HepG2 (cell line): ENCODE measurements at regions not wholly inside any gene's neighbourhood (a gene's known extent, or its start where the extent isn't known, plus 50 kb on each side); places are given as distances from the start of the nearest gene placed in this dataset.
A peak's percentile ranks its signal among the peaks of the same experiment; 100 is the strongest.

Experiments used
- CEBPG ChIP-seq: IDR thresholded peaks from 2 replicates; pipeline ENCODE4 v1.6.1; 2016
- CENPBD1 ChIP-seq: sonication (generic); formaldehyde crosslinking; IDR thresholded peaks from 2 replicates; pipeline ENCODE4 v1.8.0; 2022; ENCODE audit warnings: missing genetic modification reagents, low read depth, mild to moderate bottlenecking, borderline replicate concordance
- CSRNP1 ChIP-seq: sonication (generic); formaldehyde crosslinking; IDR thresholded peaks from 2 replicates; pipeline ENCODE4 v1.8.1; 2023; ENCODE audit warnings: mild to moderate bottlenecking, missing genetic modification reagents
- EED ChIP-seq: sonication (generic); formaldehyde crosslinking; IDR thresholded peaks from 2 replicates; pipeline ENCODE4 v1.5.0; 2020; ENCODE audit warnings: mild to moderate bottlenecking, missing genetic modification reagents
- EP300 ChIP-seq, 3 experiments: sonication (generic) in 1 of 3; formaldehyde crosslinking in 1 of 3; IDR thresholded peaks; 2 replicates each; pipeline versions ENCODE4 v1.5.1 to v1.6.1; 2011 to 2020; ENCODE audit warnings: low read depth in 2 of 3, low read length in 2 of 3, borderline replicate concordance in 1 of 3, improper control_type of control experiment in 1 of 3, mild to moderate bottlenecking in 1 of 3, missing genetic modification reagents in 1 of 3, moderate library complexity in 1 of 3
- ERF ChIP-seq: IDR thresholded peaks from 2 replicates; pipeline ENCODE4 v1.6.1; 2018; ENCODE audit warnings: missing biosample characterization, missing genetic modification reagents
- ETV5 ChIP-seq: IDR thresholded peaks from 2 replicates; pipeline ENCODE4 v1.6.1; 2018; ENCODE audit warnings: missing biosample characterization, missing genetic modification reagents, inconsistent platforms, borderline replicate concordance
- HDAC1 ChIP-seq: sonication (generic); formaldehyde crosslinking; IDR thresholded peaks from 2 replicates; pipeline ENCODE4 v1.5.1; 2020; ENCODE audit warnings: mild to moderate bottlenecking, missing genetic modification reagents
- HDAC2 ChIP-seq: sonication (generic); formaldehyde crosslinking; IDR thresholded peaks from 2 replicates; pipeline ENCODE4 v1.4.0; 2020; ENCODE audit warnings: missing genetic modification reagents
- KDM5B ChIP-seq: sonication (generic); formaldehyde crosslinking; IDR thresholded peaks from 2 replicates; pipeline ENCODE4 v1.4.0; 2020; ENCODE audit warnings: missing genetic modification reagents, mild to moderate bottlenecking, borderline replicate concordance
- NR2F1 ChIP-seq, 2 experiments: fragments of 450-650 bp in 1 of 2; formaldehyde crosslinking in 1 of 2; IDR thresholded peaks; 2 replicates each; pipeline versions ENCODE4 v1.5.0 to v1.6.1; 2016 to 2020; ENCODE audit warnings: mild to moderate bottlenecking in 1 of 2, missing compliant biosample characterization in 1 of 2, missing genetic modification reagents in 1 of 2, moderate library complexity in 1 of 2
- PAXIP1 ChIP-seq: sonication (generic); formaldehyde crosslinking; conservative IDR thresholded peaks from 2 replicates; pipeline ENCODE4 v1.4.0; 2020; ENCODE audit warnings: mild to moderate bottlenecking, missing genetic modification reagents, moderate library complexity
- SKI ChIP-seq: fragments of 450-650 bp; IDR thresholded peaks from one replicate; pipeline ENCODE4 v1.6.1; 2018; ENCODE audit warnings: mild to moderate bottlenecking; ENCODE audit not compliant: partially characterized antibody
- SKIL ChIP-seq: sonication (generic); formaldehyde crosslinking; IDR thresholded peaks from 2 replicates; pipeline ENCODE4 v1.8.0; 2022; ENCODE audit warnings: missing genetic modification reagents, mild to moderate bottlenecking, moderate library complexity, borderline replicate concordance
- TBL1XR1 ChIP-seq: fragments of 150-350 bp; IDR thresholded peaks from 2 replicates; pipeline ENCODE4 v1.6.1; 2014; ENCODE audit warnings: borderline replicate concordance, low read length; ENCODE audit not compliant: partially characterized antibody
- THRA ChIP-seq: sonication (generic); formaldehyde crosslinking; IDR thresholded peaks from 2 replicates; pipeline ENCODE4 v1.4.0; 2020; ENCODE audit warnings: missing genetic modification reagents, borderline replicate concordance
- XRCC5 ChIP-seq: fragments of 200-400 bp; formaldehyde crosslinking; optimal IDR thresholded peaks from 2 replicates; pipeline ENCODE3; 2017; ENCODE audit warnings: mild to moderate bottlenecking, low read length
- ZNF678 ChIP-seq: sonication (generic); formaldehyde crosslinking; IDR thresholded peaks from 2 replicates; pipeline ENCODE4 v1.4.0; 2020; ENCODE audit warnings: mild to moderate bottlenecking, missing genetic modification reagents

GRCh38 chr2:8581601-8582041 lies 100.2 kb upstream of the ID2 start (continued):
- TF ChIP-seq EED (CRISPR knock-in tag) (no peak), CEBPG (0 out of 2 replicates have a peak, but pooled peaks have one; percentile 28), CENPBD1 (no peak), XRCC5 (peak; percentile 47), CSRNP1 (CRISPR knock-in tag) (0 out of 2 replicates have a peak, but pooled peaks have one; percentile 33), HDAC1 (CRISPR knock-in tag) (peak; percentile 63), ERF (no peak), EP300 (IDR thresholded peaks at IDR 0.05; ENCODE audit: low read depth in 2 of 2, low read length in 2 of 2) (peak in 1 of 2 experiments; percentile 47; a peak in 2 of 4 replicates), EP300 (CRISPR knock-in tag; IDR thresholded peaks at IDR 0.05; ENCODE audit: borderline replicate concordance) (no peak), HDAC2 (peak; percentile 51; the same call in 1 of the 2 replicates), SKIL (CRISPR knock-in tag) (peak; percentile 86), ETV5 (CRISPR knock-in tag) (peak; percentile 44; the same call in 1 of the 2 replicates), ZNF678 (CRISPR knock-in tag) (no peak), SKI (peak; percentile 84), PAXIP1 (CRISPR knock-in tag) (peak; percentile 49), NR2F1 (CRISPR knock-in tag; IDR thresholded peaks at IDR 0.05) (0 out of 4 replicates have a peak, but pooled peaks of 1 of the 2 experiments have one; percentile 19), TBL1XR1 (peak; percentile 25), THRA (CRISPR knock-in tag) (peak; percentile 97), KDM5B (CRISPR knock-in tag) (no peak)
